Astrocyte (in vitro differentiated cells and primary cell): ENCODE measurements at regions not wholly inside any gene's neighbourhood (a gene's known extent, or its start where the extent isn't known, plus 50 kb on each side); places are given as distances from the start of the nearest gene placed in this dataset.

Experiments
- DNase-seq: peaks from one replicate; pipeline ENCODE4 v3.0.0-alpha.2; 2010; ENCODE audit warnings: low read depth
- FAIRE-seq: peaks from 2 replicates; lab custom pipeline; 2011; peaks lifted over from hg19 to GRCh38; lab: Jason Lieb, UNC
- H2AFZ ChIP-seq: 2 replicates; pipeline ENCODE4 v1.6.0; 2012; ENCODE audit warnings: low read depth, low read length, inconsistent platforms
- H3K27ac ChIP-seq: 2 replicates; pipeline ENCODE4 v1.5.1; 2011; ENCODE audit warnings: low read depth, low read length, inconsistent platforms
- H3K27me3 ChIP-seq: 2 replicates; pipeline ENCODE4 v1.6.0; 2011; ENCODE audit warnings: low read length, inconsistent platforms; ENCODE audit not compliant: insufficient read depth
- H3K36me3 ChIP-seq: 2 replicates; pipeline ENCODE4 v1.5.1; 2011; ENCODE audit warnings: low read length, inconsistent platforms; ENCODE audit not compliant: insufficient read depth
- H3K4me1 ChIP-seq: 2 replicates; pipeline ENCODE4 v1.5.1; 2011; ENCODE audit warnings: low read length, inconsistent platforms; ENCODE audit not compliant: insufficient read depth
- H3K4me2 ChIP-seq: 2 replicates; pipeline ENCODE4 v1.6.0; 2012; ENCODE audit warnings: low read length, inconsistent platforms
- H3K4me3 ChIP-seq: 2 replicates; pipeline ENCODE4 v1.5.1; 2011; ENCODE audit warnings: low read depth, mild to moderate bottlenecking, low read length, inconsistent platforms; ENCODE audit not compliant: insufficient read depth
- H3K79me2 ChIP-seq: 2 replicates; pipeline ENCODE4 v1.6.0; 2012; ENCODE audit warnings: mild to moderate bottlenecking, low read length, inconsistent platforms; ENCODE audit not compliant: insufficient read depth
- H3K9ac ChIP-seq: 2 replicates; pipeline ENCODE4 v1.6.0; 2012; ENCODE audit warnings: mild to moderate bottlenecking, low read length, inconsistent platforms
- H3K9me3 ChIP-seq: 2 replicates; pipeline ENCODE4 v1.5.1; 2012; ENCODE audit warnings: low read depth, mild to moderate bottlenecking, low read length, inconsistent platforms; ENCODE audit not compliant: insufficient read depth
- H4K20me1 ChIP-seq: 2 replicates; pipeline ENCODE4 v1.6.0; 2012; ENCODE audit warnings: low read length, inconsistent platforms; ENCODE audit not compliant: insufficient read depth
- H3K27ac Mint-ChIP-seq: one replicate; pipeline ENCODE4 v1.8.0; 2021; ENCODE audit warnings: mild to moderate bottlenecking, mixed read lengths; ENCODE audit not compliant: unreplicated experiment
- H3K27me3 Mint-ChIP-seq: one replicate; pipeline ENCODE4 v1.8.0; 2021; ENCODE audit warnings: low read depth, mixed read lengths; ENCODE audit not compliant: unreplicated experiment
- H3K36me3 Mint-ChIP-seq: one replicate; pipeline ENCODE4 v1.8.0; 2021; ENCODE audit warnings: low read depth, mixed read lengths; ENCODE audit not compliant: unreplicated experiment
- H3K4me1 Mint-ChIP-seq: one replicate; pipeline ENCODE4 v1.8.0; 2021; ENCODE audit warnings: low read depth, mixed read lengths; ENCODE audit not compliant: unreplicated experiment
- H3K4me3 Mint-ChIP-seq: one replicate; pipeline ENCODE4 v1.8.0; 2021; ENCODE audit warnings: mild to moderate bottlenecking, moderate library complexity, mixed read lengths; ENCODE audit not compliant: unreplicated experiment
- H3K9me3 Mint-ChIP-seq: one replicate; pipeline ENCODE4 v1.8.0; 2021; ENCODE audit warnings: mild to moderate bottlenecking, mixed read lengths; ENCODE audit not compliant: unreplicated experiment
- CTCF ChIP-seq: IDR thresholded peaks from 2 replicates; pipeline ENCODE4 v1.5.1; 2011; ENCODE audit warnings: low read depth, mild to moderate bottlenecking, inconsistent platforms, low read length, moderate library complexity; ENCODE audit not compliant: insufficient read depth
- EZH2 ChIP-seq: IDR thresholded peaks from 2 replicates; pipeline ENCODE4 v1.6.1; 2012; ENCODE audit warnings: mild to moderate bottlenecking, low read length, inconsistent platforms; ENCODE audit not compliant: insufficient read depth

- no peak overlapping the region for H3K27ac Mint-ChIP-seq
These were observed 91.6 kb downstream of the DHRS2 start for GRCh38 chr14:23727566-23728335.

DNA sequence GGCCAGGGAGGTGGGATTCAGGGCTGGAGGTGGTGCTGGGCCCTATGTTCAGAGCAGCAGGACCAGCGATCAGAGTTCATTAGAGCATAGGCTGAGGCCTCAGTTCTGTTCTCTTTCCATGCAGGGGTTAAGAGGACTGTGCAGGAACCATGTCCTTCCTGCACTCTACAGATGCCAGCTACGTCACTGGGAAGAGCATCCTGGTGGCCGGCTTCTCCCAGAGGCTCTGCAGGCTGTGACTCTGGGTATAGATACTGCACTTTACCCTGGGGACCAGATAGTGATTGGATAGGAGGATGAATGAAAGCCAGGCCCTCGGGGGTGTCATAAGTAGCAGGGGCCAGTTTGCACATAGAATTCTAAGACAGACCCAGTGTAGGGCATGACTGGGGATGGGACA is 92.6 kb downstream of the DHRS2 start:
- no peak overlapping the region for H2AFZ ChIP-seq
- no peaks in the 10 kb centered on the region for H4K20me1 ChIP-seq
- H3K4me1 ChIP-seq, result no peaks in the 10 kb centered on the region
- Mint-ChIP-seq H3K27me3 (peaks cover 6% of the 10 kb centered on the region), H3K9me3 (no peaks in the 10 kb centered on the region), H3K27ac (no peak overlapping the region), H3K4me1 (peaks cover 1% of the 10 kb centered on the region), H3K4me3 (no peak overlapping the region), H3K36me3 (no peaks in the 10 kb centered on the region)
- H3K9ac ChIP-seq, result no peak overlapping the region
- no peak overlapping the region for H3K27ac ChIP-seq
- no peaks in the 10 kb centered on the region for H3K27me3 ChIP-seq
- no peak overlapping the region for H3K4me3 ChIP-seq
- no peak for FAIRE-seq
- H3K4me2 ChIP-seq, result no peak overlapping the region
- no peaks in the 10 kb centered on the region for H3K36me3 ChIP-seq
- no peaks in the 10 kb centered on the region for H3K79me2 ChIP-seq
- no peaks in the 10 kb centered on the region for H3K9me3 ChIP-seq
- DNase-seq, result no peak
- TF ChIP-seq EZH2 (no peak), CTCF (no peak)

More at GRCh38 chr14:23727566-23728335, 91.6 kb downstream of the DHRS2 start:
- H3K4me1 ChIP-seq, result no peaks in the 10 kb centered on the region
- no peaks in the 10 kb centered on the region for H3K9me3 ChIP-seq
- H3K27ac ChIP-seq, result no peak overlapping the region
- no peak for FAIRE-seq
- Mint-ChIP-seq H3K9me3 (no peaks in the 10 kb centered on the region), H3K27me3 (peaks cover 6% of the 10 kb centered on the region), H3K4me3 (no peak overlapping the region), H3K36me3 (no peaks in the 10 kb centered on the region), H3K4me1 (peaks cover 1% of the 10 kb centered on the region)
- no peak overlapping the region for H3K4me2 ChIP-seq
- H2AFZ ChIP-seq, result no peak overlapping the region
- no peaks in the 10 kb centered on the region for H4K20me1 ChIP-seq
- no peak overlapping the region for H3K4me3 ChIP-seq
- DNase-seq, result peak; percentile 8
- H3K79me2 ChIP-seq, result no peaks in the 10 kb centered on the region
- H3K36me3 ChIP-seq, result no peaks in the 10 kb centered on the region
- H3K9ac ChIP-seq, result no peak overlapping the region
- no peaks in the 10 kb centered on the region for H3K27me3 ChIP-seq
- no peak for TF ChIP-seq EZH2
- TF ChIP-seq CTCF, result peak; percentile 23
